ENCODE measurements at regions not wholly inside any gene's neighbourhood (a gene's known extent, or its start where the extent isn't known, plus 50 kb on each side); places are given as distances from the start of the nearest gene placed in this dataset.

DNA sequence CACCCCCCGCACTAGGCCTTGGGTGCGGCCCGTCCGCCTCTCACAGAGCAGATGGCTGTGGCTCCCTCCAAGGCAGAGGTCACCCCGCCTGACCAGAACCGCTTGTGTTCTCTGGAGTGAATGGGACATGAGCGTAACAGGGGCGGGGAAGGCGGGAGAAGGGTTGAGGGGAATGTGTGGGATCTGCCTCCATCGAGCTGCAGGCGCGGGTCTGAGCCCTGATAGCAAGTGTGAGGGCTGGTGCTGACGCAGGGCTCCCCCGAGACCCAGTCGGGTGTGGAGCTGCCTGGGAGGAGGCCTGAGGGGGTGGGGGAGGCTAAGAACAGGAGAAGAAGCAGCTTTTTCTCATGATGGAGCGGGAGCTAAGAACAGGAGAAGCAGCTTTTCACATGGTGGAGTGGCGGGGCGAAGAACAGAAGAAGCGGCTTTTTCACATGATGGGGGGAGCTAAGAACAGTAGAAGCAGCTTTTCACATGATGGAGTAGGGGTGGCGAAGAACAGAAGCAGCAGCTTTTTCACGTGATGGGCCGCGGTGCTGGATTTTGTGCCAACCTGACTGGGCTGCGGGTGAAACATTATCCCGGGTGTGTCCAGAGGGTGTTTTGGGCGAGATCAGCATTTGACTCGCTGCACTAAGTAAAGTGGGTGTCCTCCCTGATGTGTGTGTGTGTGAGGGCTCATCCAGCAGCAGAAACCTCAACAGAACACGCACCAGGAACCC lies 169.3 kb downstream of the TTLL2 start:
- intact Hi-C loops (cut with DNase I): no loop called here
- TF ChIP-seq, protein P1, sequence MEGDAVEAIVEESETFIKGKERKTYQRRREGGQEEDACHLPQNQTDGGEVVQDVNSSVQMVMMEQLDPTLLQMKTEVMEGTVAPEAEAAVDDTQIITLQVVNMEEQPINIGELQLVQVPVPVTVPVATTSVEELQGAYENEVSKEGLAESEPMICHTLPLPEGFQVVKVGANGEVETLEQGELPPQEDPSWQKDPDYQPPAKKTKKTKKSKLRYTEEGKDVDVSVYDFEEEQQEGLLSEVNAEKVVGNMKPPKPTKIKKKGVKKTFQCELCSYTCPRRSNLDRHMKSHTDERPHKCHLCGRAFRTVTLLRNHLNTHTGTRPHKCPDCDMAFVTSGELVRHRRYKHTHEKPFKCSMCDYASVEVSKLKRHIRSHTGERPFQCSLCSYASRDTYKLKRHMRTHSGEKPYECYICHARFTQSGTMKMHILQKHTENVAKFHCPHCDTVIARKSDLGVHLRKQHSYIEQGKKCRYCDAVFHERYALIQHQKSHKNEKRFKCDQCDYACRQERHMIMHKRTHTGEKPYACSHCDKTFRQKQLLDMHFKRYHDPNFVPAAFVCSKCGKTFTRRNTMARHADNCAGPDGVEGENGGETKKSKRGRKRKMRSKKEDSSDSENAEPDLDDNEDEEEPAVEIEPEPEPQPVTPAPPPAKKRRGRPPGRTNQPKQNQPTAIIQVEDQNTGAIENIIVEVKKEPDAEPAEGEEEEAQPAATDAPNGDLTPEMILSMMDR (IDR thresholded peaks at IDR 0.05): no peak
- Histone ChIP-seq H3K27me3 (no peaks in the 10 kb centered on the region), H3K27ac (no peak overlapping the region), H3K9me3 (no peaks in the 10 kb centered on the region), H3K36me3 (no peaks in the 10 kb centered on the region), H3K9ac (ENCODE audit: low read depth in 2 of 2, low read length in 2 of 2) (no peak overlapping the region), H3K4me3 (no peak overlapping the region), H3K4me1 (no peaks in the 10 kb centered on the region)
- DNase-seq: peak; percentile 28

DNA sequence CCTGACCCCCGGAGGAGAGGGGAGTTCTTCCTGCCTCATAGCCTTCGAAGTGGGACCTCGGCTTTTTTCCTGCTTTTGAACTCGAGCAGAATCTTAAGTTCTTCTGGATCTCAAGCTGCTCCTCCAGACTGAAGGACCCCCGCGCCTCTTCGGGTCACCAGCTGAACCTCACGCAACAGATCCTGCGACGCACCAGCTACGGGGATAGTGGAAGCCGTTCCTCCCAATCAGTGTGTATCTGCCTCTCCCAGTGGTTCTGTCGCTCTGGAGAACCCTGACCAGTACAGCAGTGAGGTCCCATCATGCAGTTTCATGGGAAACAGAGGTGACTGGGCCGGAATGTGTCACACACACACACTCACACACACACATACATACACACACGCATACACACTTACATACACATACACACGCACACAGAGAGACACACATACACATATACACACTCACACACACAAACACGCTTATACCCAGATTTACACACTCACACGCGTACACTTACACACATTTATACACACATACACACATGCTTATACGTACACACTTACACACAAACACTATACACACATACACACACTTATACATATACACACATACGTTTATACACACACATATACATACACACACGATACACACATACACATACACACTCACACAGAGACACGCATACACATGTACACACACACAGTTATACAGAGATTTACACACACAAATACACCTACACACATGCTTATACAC lies 170.0 kb downstream of the TTLL2 start:
- TF ChIP-seq, protein P1 (IDR thresholded peaks at IDR 0.05): no peak
- no peak overlapping the region for H3K9ac ChIP-seq (ENCODE audit: low read depth in 2 of 2, low read length in 2 of 2)
- no peak overlapping the region for H3K27ac ChIP-seq
- intact Hi-C loops (cut with DNase I): no loop called here
- H3K27me3 ChIP-seq: no peaks in the 10 kb centered on the region
- no peak overlapping the region for H3K4me3 ChIP-seq
- H3K9me3 ChIP-seq: no peaks in the 10 kb centered on the region
- no peaks in the 10 kb centered on the region for H3K36me3 ChIP-seq
- H3K4me1 ChIP-seq: no peaks in the 10 kb centered on the region
- no peak for DNase-seq

DNA sequence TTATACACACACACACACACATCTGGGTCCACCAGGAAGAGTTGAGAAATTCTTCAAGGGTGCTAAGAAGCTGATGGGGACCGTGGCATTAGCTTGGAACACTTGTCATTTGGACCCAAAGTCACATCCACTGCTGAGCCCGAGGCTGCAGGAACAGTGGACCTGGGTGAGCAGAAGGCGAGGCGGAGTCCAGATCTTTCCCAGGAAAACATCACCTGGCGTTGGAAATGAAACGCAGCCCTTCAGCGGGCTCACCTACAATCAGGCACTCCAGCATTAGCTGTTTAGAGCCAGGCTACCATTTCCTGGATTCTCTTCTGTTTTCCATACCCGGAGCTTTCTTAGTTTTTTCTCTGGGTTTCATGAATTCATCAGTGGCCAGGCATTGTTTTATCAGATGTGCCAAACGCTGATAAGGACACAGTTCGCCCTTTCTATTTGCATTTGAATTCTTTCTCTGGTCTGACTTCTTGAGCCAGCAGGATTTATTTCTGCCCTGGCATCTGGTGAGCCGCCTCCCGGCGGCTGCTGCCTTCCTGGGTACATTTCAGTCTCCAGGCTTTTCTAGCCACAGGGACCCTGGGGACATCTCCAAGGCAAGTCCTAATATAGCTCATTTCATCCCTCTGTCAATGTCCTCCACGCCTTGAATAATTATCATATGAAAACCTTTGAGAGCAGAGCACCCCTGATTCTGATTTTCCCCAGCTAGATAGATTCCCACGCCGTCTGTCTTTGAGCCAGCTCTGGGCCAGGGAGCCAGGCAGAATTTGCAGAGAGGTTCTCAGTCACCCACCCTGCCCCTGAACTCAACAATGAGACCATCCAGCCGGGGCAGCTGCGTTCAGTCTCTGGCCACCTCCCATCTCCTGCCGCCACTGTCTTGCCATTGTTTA lies 170.9 kb downstream of the TTLL2 start:
- no peaks in the 10 kb centered on the region for H3K36me3 ChIP-seq
- H3K9me3 ChIP-seq: no peaks in the 10 kb centered on the region
- no peak overlapping the region for H3K27ac ChIP-seq
- no peak overlapping the region for H3K4me3 ChIP-seq
- intact Hi-C loops (cut with DNase I): no loop called here
- no peak for DNase-seq
- H3K9ac ChIP-seq (ENCODE audit: low read depth in 2 of 2, low read length in 2 of 2): no peak overlapping the region
- H3K27me3 ChIP-seq: no peaks in the 10 kb centered on the region
- TF ChIP-seq, protein P1 (IDR thresholded peaks at IDR 0.05): no peak
- no peaks in the 10 kb centered on the region for H3K4me1 ChIP-seq

DNA sequence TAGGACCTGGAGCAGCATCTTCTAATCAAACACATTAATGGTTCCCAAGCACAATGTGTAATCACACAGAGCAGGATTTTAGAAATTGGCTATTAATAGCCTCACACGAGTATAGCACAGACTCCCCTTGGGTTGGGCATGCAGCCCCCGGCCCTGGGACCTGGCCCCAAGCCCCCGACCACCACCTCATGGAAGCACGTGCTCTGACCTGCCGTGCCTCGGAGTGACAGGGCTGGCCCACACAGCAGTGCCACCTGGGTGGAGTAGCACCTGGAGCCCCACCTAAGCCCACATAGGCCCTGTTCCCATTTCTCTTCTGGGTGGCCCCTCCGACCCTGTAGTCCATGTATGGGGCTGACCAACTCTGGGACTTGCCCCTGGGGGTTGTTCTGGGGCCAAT lies 171.8 kb downstream of the TTLL2 start:
- Histone ChIP-seq H3K27me3 (no peaks in the 10 kb centered on the region), H3K27ac (no peak overlapping the region), H3K4me1 (no peaks in the 10 kb centered on the region), H3K36me3 (no peaks in the 10 kb centered on the region), H3K9me3 (no peaks in the 10 kb centered on the region), H3K4me3 (no peak overlapping the region), H3K9ac (ENCODE audit: low read depth in 2 of 2, low read length in 2 of 2) (no peak overlapping the region)
- TF ChIP-seq, protein P1 (IDR thresholded peaks at IDR 0.05): no peak
- intact Hi-C loops (cut with DNase I): no loop called here
- no peak for DNase-seq

DNA sequence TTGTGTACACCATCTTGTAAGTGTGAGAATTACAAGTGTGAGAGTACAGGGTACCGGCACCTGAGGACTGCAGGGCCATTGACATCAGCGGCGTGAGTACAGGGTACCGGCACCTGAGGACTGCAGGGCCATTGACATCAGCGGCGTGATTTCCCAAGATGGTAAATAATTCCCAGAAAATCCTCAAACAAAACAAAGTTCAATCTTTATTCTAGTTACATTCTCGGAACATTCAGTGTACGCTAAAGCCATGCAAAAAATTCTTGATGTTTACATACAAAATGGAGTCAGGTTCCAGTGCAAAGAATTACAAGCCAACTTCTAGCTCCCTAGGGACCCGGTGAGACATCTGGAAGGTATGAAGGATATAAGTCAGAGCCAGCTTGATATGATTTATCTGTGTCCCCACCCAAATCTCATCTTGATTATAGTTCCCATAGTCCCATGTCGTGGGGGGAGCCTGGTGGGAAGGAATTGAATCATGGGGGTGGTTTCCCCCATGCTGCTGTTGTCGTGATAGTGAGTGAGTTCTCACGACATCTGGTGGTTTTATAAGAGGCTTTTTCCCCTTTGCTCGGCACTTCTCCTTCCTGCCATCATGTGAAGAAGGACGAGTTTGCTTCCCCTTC lies 172.7 kb downstream of the TTLL2 start:
- Histone ChIP-seq H3K4me1 (no peaks in the 10 kb centered on the region), H3K27ac (no peak overlapping the region), H3K9ac (ENCODE audit: low read depth in 2 of 2, low read length in 2 of 2) (no peak overlapping the region), H3K9me3 (no peaks in the 10 kb centered on the region), H3K27me3 (no peaks in the 10 kb centered on the region), H3K36me3 (no peaks in the 10 kb centered on the region), H3K4me3 (no peak overlapping the region)
- DNase-seq: no peak
- intact Hi-C loops (cut with DNase I): no loop called here
- TF ChIP-seq, protein P1 (IDR thresholded peaks at IDR 0.05): no peak

Data from colonic mucosa (tissue), 4 donors.